GM23338 (cell line): ENCODE measurements at regions not wholly inside any gene's neighbourhood (a gene's known extent, or its start where the extent isn't known, plus 50 kb on each side); places are given as distances from the start of the nearest gene placed in this dataset.

Experiments used
- ATAC-seq: fragments of 200-7000 bp; cut with Tn5 transposase; 3 replicates; pipeline ENCODE4 v1.9.1; 2020
- DNase-seq: peaks from one replicate; pipeline ENCODE4 v3.0.0-alpha.2; 2015; ENCODE audit warnings: low spot score
- H2AFZ ChIP-seq: fragments of 200-600 bp; sonication (generic); 2 replicates; pipeline ENCODE4 v1.8.0; 2016; ENCODE audit warnings: antibody characterized with exemption, mild to moderate bottlenecking, moderate library complexity
- H3F3A ChIP-seq: fragments of 200-600 bp; sonication (generic); replicated peaks from 2 replicates; pipeline ENCODE4 v1.8.0; 2017; ENCODE audit warnings: antibody characterized with exemption, mixed run types, low read depth
- H3K27ac ChIP-seq: fragments of 200-600 bp; sonication (generic); 2 replicates; pipeline ENCODE4 v1.6.1; 2016; ENCODE audit warnings: low read depth
- H3K27me3 ChIP-seq: fragments of 200-600 bp; sonication (generic); 2 replicates; pipeline ENCODE4 v1.8.0; 2016; ENCODE audit warnings: mild to moderate bottlenecking, mixed run types, moderate library complexity; ENCODE audit not compliant: insufficient read depth
- H3K36me3 ChIP-seq: fragments of 200-600 bp; sonication (generic); 2 replicates; pipeline ENCODE4 v1.8.0; 2016; ENCODE audit warnings: mild to moderate bottlenecking; ENCODE audit not compliant: insufficient read depth
- H3K4me1 ChIP-seq: fragments of 200-600 bp; sonication (generic); 2 replicates; pipeline ENCODE4 v1.8.0; 2016; ENCODE audit warnings: mild to moderate bottlenecking, moderate library complexity; ENCODE audit not compliant: insufficient read depth
- H3K4me2 ChIP-seq: fragments of 200-600 bp; sonication (generic); 2 replicates; pipeline ENCODE4 v1.7.1; 2017; ENCODE audit warnings: mixed run types
- H3K4me3 ChIP-seq: fragments of 200-600 bp; sonication (generic); 2 replicates; pipeline ENCODE4 v1.6.1; 2016; ENCODE audit warnings: mixed run types
- H3K79me2 ChIP-seq: fragments of 200-600 bp; sonication (generic); replicated peaks from 2 replicates; pipeline ENCODE4 v1.8.0; 2017; ENCODE audit warnings: mild to moderate bottlenecking; ENCODE audit not compliant: insufficient read depth
- H3K9me2 ChIP-seq: fragments of 200-600 bp; sonication (generic); 2 replicates; pipeline ENCODE4 v1.8.0; 2017; ENCODE audit not compliant: insufficient read depth
- H4K20me1 ChIP-seq: fragments of 200-600 bp; sonication (generic); replicated peaks from 2 replicates; pipeline ENCODE4 v1.8.0; 2017; ENCODE audit warnings: mild to moderate bottlenecking; ENCODE audit not compliant: insufficient read depth
- H3K27ac Mint-ChIP-seq: 2 replicates; pipeline ENCODE4 v1.8.0; 2020; ENCODE audit warnings: inconsistent platforms, mild to moderate bottlenecking, moderate library complexity, mixed read lengths
- H3K27me3 Mint-ChIP-seq: 3 replicates; pipeline ENCODE4 v1.8.0; 2022; ENCODE audit warnings: low read depth, mild to moderate bottlenecking, moderate library complexity, mixed read lengths, inconsistent platforms; ENCODE audit not compliant: insufficient read depth, poor library complexity
- H3K36me3 Mint-ChIP-seq: 3 replicates; pipeline ENCODE4 v1.8.0; 2021; ENCODE audit warnings: low read depth, mild to moderate bottlenecking, inconsistent platforms, moderate library complexity, mixed read lengths
- H3K4me1 Mint-ChIP-seq: 3 replicates; pipeline ENCODE4 v1.8.0; 2020; ENCODE audit warnings: mild to moderate bottlenecking, inconsistent platforms, mixed read lengths
- H3K4me3 Mint-ChIP-seq: 3 replicates; pipeline ENCODE4 v1.8.0; 2021; ENCODE audit warnings: moderate library complexity, mild to moderate bottlenecking, inconsistent platforms, mixed read lengths
- H3K9me3 Mint-ChIP-seq: 3 replicates; pipeline ENCODE4 v1.8.0; 2020; ENCODE audit warnings: moderate library complexity, mild to moderate bottlenecking, inconsistent platforms, mixed read lengths
- CREB1 ChIP-seq: fragments of 250-450 bp; sonication (Bioruptor Pico); IDR thresholded peaks from 2 replicates; pipeline ENCODE4 v1.5.0; 2020; ENCODE audit warnings: low read depth, mild to moderate bottlenecking, moderate library complexity
- EZH2phosphoT487 ChIP-seq: fragments of 200-600 bp; sonication (generic); IDR thresholded peaks from one replicate; pipeline ENCODE4 v1.8.1; 2018; ENCODE audit warnings: antibody characterized with exemption; ENCODE audit not compliant: unreplicated experiment
- JUNB ChIP-seq: IDR thresholded peaks from one replicate; pipeline ENCODE4 v1.6.1; 2016; ENCODE audit warnings: antibody characterized with exemption; ENCODE audit not compliant: unreplicated experiment
- NANOG ChIP-seq: IDR thresholded peaks from 2 replicates; pipeline ENCODE4 v1.6.1; 2016; ENCODE audit warnings: antibody characterized with exemption, borderline replicate concordance
- POLR2AphosphoS5 ChIP-seq: IDR thresholded peaks from 2 replicates; pipeline ENCODE4 v1.6.1; 2016; ENCODE audit warnings: antibody characterized with exemption, low read depth
- STAT1 ChIP-seq: IDR thresholded peaks from one replicate; pipeline ENCODE4 v1.6.1; 2016; ENCODE audit warnings: antibody characterized with exemption; ENCODE audit not compliant: unreplicated experiment
- ZNF114 ChIP-seq: fragments of 250-450 bp; sonication (Bioruptor Pico); IDR thresholded peaks from 2 replicates; pipeline ENCODE4 v1.5.0; 2020; ENCODE audit warnings: mild to moderate bottlenecking, moderate library complexity
- ZNF331 ChIP-seq: fragments of 250-450 bp; sonication (Bioruptor Pico); IDR thresholded peaks from 2 replicates; pipeline ENCODE4 v1.5.0; 2020; ENCODE audit warnings: low read depth, mild to moderate bottlenecking, moderate library complexity
- TF ChIP-seq, protein P1 (sequence below): fragments of 250-450 bp; sonication (Bioruptor Pico); IDR thresholded peaks from 2 replicates; pipeline ENCODE4 v1.5.0; 2020; ENCODE audit warnings: mild to moderate bottlenecking, moderate library complexity
- TF ChIP-seq, protein P2 (sequence below), 2 experiments: fragments of 200-600 bp in 1 of 2; sonication (generic) in 1 of 2; conservative IDR thresholded peaks; 2 replicates each; pipeline versions ENCODE4 v1.5.1 to v1.6.1; 2016 to 2017; ENCODE audit warnings: antibody characterized with exemption in 2 of 2, low read depth in 2 of 2, mild to moderate bottlenecking in 2 of 2, moderate library complexity in 1 of 2

DNA sequence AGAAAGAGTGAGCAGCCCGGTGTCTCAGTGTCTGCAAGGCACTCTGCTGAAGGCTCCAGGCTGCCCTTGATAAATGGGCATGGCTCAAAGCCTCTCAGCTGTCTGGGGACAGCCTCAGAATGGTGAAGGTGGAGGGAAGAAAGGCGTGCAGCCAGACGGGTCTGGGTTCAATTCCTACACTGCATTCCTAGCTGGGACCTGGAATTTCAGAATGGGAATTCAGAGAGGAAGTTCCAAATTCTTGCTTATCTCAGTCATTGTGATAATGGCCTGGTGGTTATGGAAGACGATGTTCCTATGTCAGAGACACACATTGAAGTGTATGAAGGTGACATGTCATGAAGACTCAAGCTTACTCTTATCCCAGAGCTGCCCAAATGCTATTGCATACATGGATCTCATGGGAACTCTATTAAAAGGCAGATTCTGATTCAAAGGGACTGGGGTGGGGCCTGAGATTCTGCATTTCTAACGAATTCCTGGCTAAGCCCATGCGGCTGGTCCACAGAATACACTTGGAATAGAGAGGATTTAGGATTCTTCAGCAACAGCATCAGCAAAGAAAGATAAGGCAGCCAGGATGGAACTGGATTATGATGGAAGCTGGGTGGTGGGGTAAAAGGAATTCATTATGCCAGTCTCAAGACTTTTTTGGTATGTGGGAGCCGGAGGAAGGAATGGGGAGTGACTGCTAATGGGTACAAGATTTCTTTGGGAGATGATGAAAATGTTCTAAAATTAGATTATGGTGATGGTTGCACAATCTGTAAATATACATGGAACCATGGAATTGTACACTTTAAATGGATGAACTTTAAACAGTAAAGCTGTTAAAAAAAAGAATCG is 82.6 kb upstream of the ZMIZ1 start:
- Histone ChIP-seq H3K9me2 (0 out of 2 replicates have a peak, but pooled peaks cover 2% of the 10 kb centered on the region), H3K4me3 (no peak overlapping the region), H3K4me2 (peak overlapping the region; percentile 32; the same call in 1 of the 2 replicates), H3F3A (no peaks in the 10 kb centered on the region), H3K27ac (no peak overlapping the region), H2AFZ (peak overlapping the region; percentile 59; the same call in 1 of the 2 replicates), H3K36me3 (no peaks in the 10 kb centered on the region), H4K20me1 (no peaks in the 10 kb centered on the region), H3K27me3 (no peaks in the 10 kb centered on the region), H3K79me2 (no peaks in the 10 kb centered on the region), H3K4me1 (peaks cover 14% of the 10 kb centered on the region)
- Mint-ChIP-seq H3K36me3 (no peaks in the 10 kb centered on the region), H3K27me3 (peaks cover 8% of the 10 kb centered on the region), H3K27ac (no peak overlapping the region), H3K9me3 (no peaks in the 10 kb centered on the region), H3K4me1 (peaks cover 24% of the 10 kb centered on the region), H3K4me3 (no peak overlapping the region)
- TF ChIP-seq STAT1 (no peak), ZNF114 (CRISPR knock-in tag) (no peak)
- ATAC-seq (no peak), DNase-seq (no peak)

DNA sequence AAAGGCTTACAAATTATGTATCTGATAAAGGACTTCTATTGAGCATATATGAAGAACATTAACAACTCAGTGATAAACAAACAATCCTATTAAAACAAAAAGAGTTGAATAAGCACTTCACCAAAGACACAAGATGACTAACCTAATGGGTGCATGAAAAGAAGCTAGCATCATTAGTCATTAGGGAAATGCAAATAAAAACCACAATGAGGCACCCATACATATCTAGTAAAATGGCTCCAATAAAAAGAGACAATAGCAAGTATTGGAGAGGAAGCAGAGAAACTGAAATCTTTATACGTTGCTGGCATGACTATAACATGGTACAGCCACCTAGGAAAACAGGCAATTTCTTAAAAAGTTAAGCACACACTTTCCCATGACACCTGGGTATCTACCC is 77.6 kb upstream of the ZMIZ1 start:
- Histone ChIP-seq H2AFZ (no peak overlapping the region), H3F3A (no peaks in the 10 kb centered on the region), H4K20me1 (no peaks in the 10 kb centered on the region), H3K9me2 (0 out of 2 replicates have a peak, but pooled peaks cover 2% of the 10 kb centered on the region), H3K27ac (no peak overlapping the region), H3K79me2 (no peaks in the 10 kb centered on the region), H3K36me3 (no peaks in the 10 kb centered on the region), H3K27me3 (no peaks in the 10 kb centered on the region), H3K4me2 (no peak overlapping the region), H3K4me1 (peaks cover 7% of the 10 kb centered on the region), H3K4me3 (no peak overlapping the region)
- Mint-ChIP-seq H3K4me3 (no peak overlapping the region), H3K27me3 (peaks cover 12% of the 10 kb centered on the region), H3K36me3 (no peaks in the 10 kb centered on the region), H3K27ac (no peak overlapping the region), H3K9me3 (no peaks in the 10 kb centered on the region), H3K4me1 (peaks cover 26% of the 10 kb centered on the region; the same call in 2 of the 3 replicates)
- DNase-seq (no peak), ATAC-seq (no peak)
- TF ChIP-seq JUNB (no peak), POLR2AphosphoS5 (no peak), CREB1 (CRISPR knock-in tag) (no peak), ZNF331 (CRISPR knock-in tag) (no peak), NANOG (no peak), EZH2phosphoT487 (no peak)
- TF ChIP-seq, protein P1, sequence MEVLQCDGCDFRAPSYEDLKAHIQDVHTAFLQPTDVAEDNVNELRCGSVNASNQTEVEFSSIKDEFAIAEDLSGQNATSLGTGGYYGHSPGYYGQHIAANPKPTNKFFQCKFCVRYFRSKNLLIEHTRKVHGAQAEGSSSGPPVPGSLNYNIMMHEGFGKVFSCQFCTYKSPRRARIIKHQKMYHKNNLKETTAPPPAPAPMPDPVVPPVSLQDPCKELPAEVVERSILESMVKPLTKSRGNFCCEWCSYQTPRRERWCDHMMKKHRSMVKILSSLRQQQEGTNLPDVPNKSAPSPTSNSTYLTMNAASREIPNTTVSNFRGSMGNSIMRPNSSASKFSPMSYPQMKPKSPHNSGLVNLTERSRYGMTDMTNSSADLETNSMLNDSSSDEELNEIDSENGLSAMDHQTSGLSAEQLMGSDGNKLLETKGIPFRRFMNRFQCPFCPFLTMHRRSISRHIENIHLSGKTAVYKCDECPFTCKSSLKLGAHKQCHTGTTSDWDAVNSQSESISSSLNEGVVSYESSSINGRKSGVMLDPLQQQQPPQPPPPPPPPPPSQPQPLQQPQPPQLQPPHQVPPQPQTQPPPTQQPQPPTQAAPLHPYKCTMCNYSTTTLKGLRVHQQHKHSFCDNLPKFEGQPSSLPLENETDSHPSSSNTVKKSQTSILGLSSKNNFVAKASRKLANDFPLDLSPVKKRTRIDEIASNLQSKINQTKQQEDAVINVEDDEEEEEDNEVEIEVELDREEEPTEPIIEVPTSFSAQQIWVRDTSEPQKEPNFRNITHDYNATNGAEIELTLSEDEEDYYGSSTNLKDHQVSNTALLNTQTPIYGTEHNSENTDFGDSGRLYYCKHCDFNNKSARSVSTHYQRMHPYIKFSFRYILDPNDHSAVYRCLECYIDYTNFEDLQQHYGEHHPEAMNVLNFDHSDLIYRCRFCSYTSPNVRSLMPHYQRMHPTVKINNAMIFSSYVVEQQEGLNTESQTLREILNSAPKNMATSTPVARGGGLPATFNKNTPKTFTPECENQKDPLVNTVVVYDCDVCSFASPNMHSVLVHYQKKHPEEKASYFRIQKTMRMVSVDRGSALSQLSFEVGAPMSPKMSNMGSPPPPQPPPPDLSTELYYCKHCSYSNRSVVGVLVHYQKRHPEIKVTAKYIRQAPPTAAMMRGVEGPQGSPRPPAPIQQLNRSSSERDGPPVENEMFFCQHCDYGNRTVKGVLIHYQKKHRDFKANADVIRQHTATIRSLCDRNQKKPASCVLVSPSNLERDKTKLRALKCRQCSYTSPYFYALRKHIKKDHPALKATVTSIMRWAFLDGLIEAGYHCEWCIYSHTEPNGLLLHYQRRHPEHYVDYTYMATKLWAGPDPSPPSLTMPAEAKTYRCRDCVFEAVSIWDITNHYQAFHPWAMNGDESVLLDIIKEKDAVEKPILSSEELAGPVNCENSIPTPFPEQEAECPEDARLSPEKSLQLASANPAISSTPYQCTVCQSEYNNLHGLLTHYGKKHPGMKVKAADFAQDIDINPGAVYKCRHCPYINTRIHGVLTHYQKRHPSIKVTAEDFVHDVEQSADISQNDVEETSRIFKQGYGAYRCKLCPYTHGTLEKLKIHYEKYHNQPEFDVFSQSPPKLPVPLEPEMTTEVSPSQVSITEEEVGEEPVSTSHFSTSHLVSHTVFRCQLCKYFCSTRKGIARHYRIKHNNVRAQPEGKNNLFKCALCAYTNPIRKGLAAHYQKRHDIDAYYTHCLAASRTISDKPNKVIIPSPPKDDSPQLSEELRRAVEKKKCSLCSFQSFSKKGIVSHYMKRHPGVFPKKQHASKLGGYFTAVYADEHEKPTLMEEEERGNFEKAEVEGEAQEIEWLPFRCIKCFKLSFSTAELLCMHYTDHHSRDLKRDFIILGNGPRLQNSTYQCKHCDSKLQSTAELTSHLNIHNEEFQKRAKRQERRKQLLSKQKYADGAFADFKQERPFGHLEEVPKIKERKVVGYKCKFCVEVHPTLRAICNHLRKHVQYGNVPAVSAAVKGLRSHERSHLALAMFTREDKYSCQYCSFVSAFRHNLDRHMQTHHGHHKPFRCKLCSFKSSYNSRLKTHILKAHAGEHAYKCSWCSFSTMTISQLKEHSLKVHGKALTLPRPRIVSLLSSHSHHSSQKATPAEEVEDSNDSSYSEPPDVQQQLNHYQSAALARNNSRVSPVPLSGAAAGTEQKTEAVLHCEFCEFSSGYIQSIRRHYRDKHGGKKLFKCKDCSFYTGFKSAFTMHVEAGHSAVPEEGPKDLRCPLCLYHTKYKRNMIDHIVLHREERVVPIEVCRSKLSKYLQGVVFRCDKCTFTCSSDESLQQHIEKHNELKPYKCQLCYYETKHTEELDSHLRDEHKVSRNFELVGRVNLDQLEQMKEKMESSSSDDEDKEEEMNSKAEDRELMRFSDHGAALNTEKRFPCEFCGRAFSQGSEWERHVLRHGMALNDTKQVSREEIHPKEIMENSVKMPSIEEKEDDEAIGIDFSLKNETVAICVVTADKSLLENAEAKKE (CRISPR knock-in tag), result no peak
- TF ChIP-seq, protein P2, sequence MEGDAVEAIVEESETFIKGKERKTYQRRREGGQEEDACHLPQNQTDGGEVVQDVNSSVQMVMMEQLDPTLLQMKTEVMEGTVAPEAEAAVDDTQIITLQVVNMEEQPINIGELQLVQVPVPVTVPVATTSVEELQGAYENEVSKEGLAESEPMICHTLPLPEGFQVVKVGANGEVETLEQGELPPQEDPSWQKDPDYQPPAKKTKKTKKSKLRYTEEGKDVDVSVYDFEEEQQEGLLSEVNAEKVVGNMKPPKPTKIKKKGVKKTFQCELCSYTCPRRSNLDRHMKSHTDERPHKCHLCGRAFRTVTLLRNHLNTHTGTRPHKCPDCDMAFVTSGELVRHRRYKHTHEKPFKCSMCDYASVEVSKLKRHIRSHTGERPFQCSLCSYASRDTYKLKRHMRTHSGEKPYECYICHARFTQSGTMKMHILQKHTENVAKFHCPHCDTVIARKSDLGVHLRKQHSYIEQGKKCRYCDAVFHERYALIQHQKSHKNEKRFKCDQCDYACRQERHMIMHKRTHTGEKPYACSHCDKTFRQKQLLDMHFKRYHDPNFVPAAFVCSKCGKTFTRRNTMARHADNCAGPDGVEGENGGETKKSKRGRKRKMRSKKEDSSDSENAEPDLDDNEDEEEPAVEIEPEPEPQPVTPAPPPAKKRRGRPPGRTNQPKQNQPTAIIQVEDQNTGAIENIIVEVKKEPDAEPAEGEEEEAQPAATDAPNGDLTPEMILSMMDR (conservative IDR thresholded peaks at IDR 0.05; ENCODE audit: low read depth in 2 of 2), result no peak
